ENCODE measurements at regions not wholly inside any gene's neighbourhood (a gene's known extent, or its start where the extent isn't known, plus 50 kb on each side); places are given as distances from the start of the nearest gene placed in this dataset.
A peak's percentile ranks its signal among the peaks of the same experiment; 100 is the strongest.

- peak; percentile 74 for TF ChIP-seq RAD21 (IDR thresholded peaks at IDR 0.05; ENCODE audit: low read depth)
These were observed 77.8 kb upstream of the LPCAT1 start for GRCh38 chr5:1601565-1601964.

- peak; percentile 25; the same call in 1 of the 2 replicates for TF ChIP-seq RAD21 (IDR thresholded peaks at IDR 0.05; ENCODE audit: low read depth)
These were observed 75.4 kb upstream of the LPCAT1 start for GRCh38 chr5:1598950-1599737.

GRCh38 chr5:1594357-1595106 lies 70.8 kb upstream of the LPCAT1 start:
- TF ChIP-seq TEAD4 (IDR thresholded peaks at IDR 0.05) (0 out of 2 replicates have a peak, but pooled peaks have one; percentile 6), REST (IDR thresholded peaks at IDR 0.05; ENCODE audit: low read depth) (no peak), YY1 (IDR thresholded peaks at IDR 0.05; ENCODE audit: low read depth) (peak; percentile 78), TAF1 (IDR thresholded peaks at IDR 0.05; ENCODE audit: low read depth) (peak; percentile 64), CEBPB (IDR thresholded peaks at IDR 0.05) (no peak), USF1 (IDR thresholded peaks at IDR 0.05) (no peak; the same call in 1 of the 2 replicates), CREB1 (IDR thresholded peaks at IDR 0.05; ENCODE audit: low read depth) (no peak), RAD21 (IDR thresholded peaks at IDR 0.05; ENCODE audit: low read depth) (peak; percentile 24; the same call in 1 of the 2 replicates), TCF12 (IDR thresholded peaks at IDR 0.05; ENCODE audit: low read depth) (peak; percentile 50; the same call in 1 of the 2 replicates), MAX (IDR thresholded peaks at IDR 0.05) (peak; percentile 84; the same call in 1 of the 2 replicates), EGR1 (IDR thresholded peaks at IDR 0.05) (no peak; the same call in 1 of the 2 replicates), ZBTB7A (IDR thresholded peaks at IDR 0.05; ENCODE audit: low read depth) (peak; percentile 93)

GRCh38 chr5:1593903-1594356 lies 70.2 kb upstream of the LPCAT1 start:
- TF ChIP-seq FOXM1 (IDR thresholded peaks at IDR 0.05; ENCODE audit: borderline replicate concordance, low read depth) (no peak), CREB1 (IDR thresholded peaks at IDR 0.05; ENCODE audit: low read depth) (no peak), TAF1 (IDR thresholded peaks at IDR 0.05; ENCODE audit: low read depth) (no peak), USF1 (IDR thresholded peaks at IDR 0.05) (no peak), YY1 (IDR thresholded peaks at IDR 0.05; ENCODE audit: low read depth) (no peak), TCF12 (IDR thresholded peaks at IDR 0.05; ENCODE audit: low read depth) (no peak), EGR1 (IDR thresholded peaks at IDR 0.05) (no peak), CEBPB (IDR thresholded peaks at IDR 0.05) (no peak), RAD21 (IDR thresholded peaks at IDR 0.05; ENCODE audit: low read depth) (no peak), EP300 (IDR thresholded peaks at IDR 0.05; ENCODE audit: borderline replicate concordance) (no peak), ZBTB7A (IDR thresholded peaks at IDR 0.05; ENCODE audit: low read depth) (no peak), REST (IDR thresholded peaks at IDR 0.05; ENCODE audit: low read depth) (no peak), MAX (IDR thresholded peaks at IDR 0.05) (no peak), TEAD4 (IDR thresholded peaks at IDR 0.05) (no peak), NFIC (IDR thresholded peaks at IDR 0.05) (no peak)
